GM12891 (cell line): ENCODE measurements at regions not wholly inside any gene's neighbourhood (a gene's known extent, or its start where the extent isn't known, plus 50 kb on each side); places are given as distances from the start of the nearest gene placed in this dataset.
"Not testable (repeated sequence)": the region's sequence is repeated elsewhere in the genome, so short reads cannot be mapped to it uniquely, and the experiment has no call there.

Experiments
- PAX5 ChIP-seq: IDR thresholded peaks from 2 replicates; pipeline ENCODE4 v1.6.1; 2011; ENCODE audit warnings: low read length, moderate library complexity, mild to moderate bottlenecking; ENCODE audit not compliant: insufficient read depth, severe bottlenecking
- POLR2A ChIP-seq: IDR thresholded peaks from 2 replicates; pipeline ENCODE4 v1.6.1; 2011; ENCODE audit warnings: low read depth, low read length, control low read depth

DNA sequence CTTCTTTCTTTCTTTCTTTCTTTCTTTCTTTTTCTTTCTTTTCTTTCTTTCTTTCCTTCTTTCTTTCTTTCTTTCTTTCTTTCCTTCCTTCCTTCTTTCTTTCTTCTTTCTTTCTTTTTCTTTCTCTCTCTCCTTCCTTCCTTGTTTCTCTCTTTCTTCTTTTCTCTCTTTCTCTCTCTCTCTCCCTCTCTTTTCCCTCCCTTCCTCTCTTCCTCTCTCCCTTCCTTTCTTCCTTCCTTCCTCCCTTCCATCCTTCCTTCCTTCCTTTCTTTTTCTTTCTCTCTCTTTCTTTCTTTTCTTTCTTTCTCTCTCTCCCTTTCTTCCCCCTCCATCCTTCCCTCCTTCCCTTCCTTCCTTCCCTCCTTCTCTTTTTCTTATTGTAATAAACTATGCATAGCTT lies 105.5 kb downstream of the ZBTB18 start:
- TF ChIP-seq PAX5, POLR2A: not testable (repeated sequence)
